ENCODE measurements at regions not wholly inside any gene's neighbourhood (a gene's known extent, or its start where the extent isn't known, plus 50 kb on each side); places are given as distances from the start of the nearest gene placed in this dataset.

GRCh38 chr6:170130771-170131241, 160.1 kb downstream of the DLL1 start:
- TF ChIP-seq CTCF (IDR thresholded peaks at IDR 0.05; ENCODE audit: low read depth, low read length) = no peak
- no peak for DNase-seq (ENCODE audit: low read depth, low spot score)
- Histone ChIP-seq H3K4me3 (ENCODE audit: low read depth, low read length) (no peak overlapping the region), H3K27me3 (ENCODE audit: control insufficient read depth, insufficient read depth, low read length) (no peaks in the 10 kb centered on the region), H3K27ac (ENCODE audit: low read depth, low read length) (no peak overlapping the region), H3K9me3 (ENCODE audit: control insufficient read depth, insufficient read depth, low read length) (peaks cover 83% of the 10 kb centered on the region)
- ChIA-PET CTCF (no interaction called here), POLR2A (no interaction called here)

GRCh38 chr6:170130201-170130621, 160.7 kb downstream of the DLL1 start:
- peaks cover 83% of the 10 kb centered on the region for H3K9me3 ChIP-seq (ENCODE audit: control insufficient read depth, insufficient read depth, low read length)
- DNase-seq (ENCODE audit: low read depth, low spot score) = no peak
- H3K27ac ChIP-seq (ENCODE audit: low read depth, low read length) = no peak overlapping the region
- CTCF ChIA-PET = no interaction called here
- TF ChIP-seq CTCF (IDR thresholded peaks at IDR 0.05; ENCODE audit: low read depth, low read length) = no peak
- no peak overlapping the region for H3K4me3 ChIP-seq (ENCODE audit: low read depth, low read length)
- H3K27me3 ChIP-seq (ENCODE audit: control insufficient read depth, insufficient read depth, low read length) = no peaks in the 10 kb centered on the region
- POLR2A ChIA-PET = no interaction called here

GRCh38 chr6:170129691-170130171, 161.1 kb downstream of the DLL1 start:
- TF ChIP-seq CTCF (IDR thresholded peaks at IDR 0.05; ENCODE audit: low read depth, low read length) = no peak
- Histone ChIP-seq H3K9me3 (ENCODE audit: control insufficient read depth, insufficient read depth, low read length) (peaks cover 83% of the 10 kb centered on the region), H3K27me3 (ENCODE audit: control insufficient read depth, insufficient read depth, low read length) (no peaks in the 10 kb centered on the region), H3K27ac (ENCODE audit: low read depth, low read length) (no peak overlapping the region), H3K4me3 (ENCODE audit: low read depth, low read length) (no peak overlapping the region)
- CTCF ChIA-PET = no interaction called here
- POLR2A ChIA-PET = no interaction called here
- no peak for DNase-seq (ENCODE audit: low read depth, low spot score)

- TF ChIP-seq CTCF (IDR thresholded peaks at IDR 0.05; ENCODE audit: low read depth, low read length) = no peak
- H3K4me3 ChIP-seq (ENCODE audit: low read depth, low read length) = no peak overlapping the region
- H3K27ac ChIP-seq (ENCODE audit: low read depth, low read length) = no peak overlapping the region
- no peaks in the 10 kb centered on the region for H3K27me3 ChIP-seq (ENCODE audit: control insufficient read depth, insufficient read depth, low read length)
- POLR2A ChIA-PET = no interaction called here
- CTCF ChIA-PET = no interaction called here
- no peak for DNase-seq (ENCODE audit: low read depth, low spot score)
- H3K9me3 ChIP-seq (ENCODE audit: control insufficient read depth, insufficient read depth, low read length) = peaks cover 80% of the 10 kb centered on the region
Measured at GRCh38 chr6:170128811-170129681, 161.8 kb downstream of the DLL1 start.

GRCh38 chr6:170128346-170128745, 162.5 kb downstream of the DLL1 start:
- no peak for TF ChIP-seq CTCF (IDR thresholded peaks at IDR 0.05; ENCODE audit: low read depth, low read length)
- CTCF ChIA-PET = no interaction called here
- POLR2A ChIA-PET = no interaction called here
- Histone ChIP-seq H3K27ac (ENCODE audit: low read depth, low read length) (no peak overlapping the region), H3K4me3 (ENCODE audit: low read depth, low read length) (no peak overlapping the region), H3K9me3 (ENCODE audit: control insufficient read depth, insufficient read depth, low read length) (peaks cover 79% of the 10 kb centered on the region), H3K27me3 (ENCODE audit: control insufficient read depth, insufficient read depth, low read length) (no peaks in the 10 kb centered on the region)
- no peak for DNase-seq (ENCODE audit: low read depth, low spot score)
